ENCODE measurements at regions not wholly inside any gene's neighbourhood (a gene's known extent, or its start where the extent isn't known, plus 50 kb on each side); places are given as distances from the start of the nearest gene placed in this dataset.

- Histone ChIP-seq H3K36me3 (ENCODE audit: control insufficient read depth, insufficient read depth, low read length) (no peaks in the 10 kb centered on the region), H3K4me3 (ENCODE audit: low read depth, low read length) (no peak overlapping the region), H3K27me3 (replicated peaks; ENCODE audit: control insufficient read depth, insufficient read depth, low read length) (no peaks in the 10 kb centered on the region), H3K9me3 (no peaks in the 10 kb centered on the region), H3K4me1 (no peaks in the 10 kb centered on the region)
- H3K27ac Mint-ChIP-seq (ENCODE audit: unreplicated experiment), result no peak overlapping the region
- no peaks in the 10 kb centered on the region for H3K36me3 Mint-ChIP-seq (ENCODE audit: insufficient read depth, unreplicated experiment)
- intact Hi-C loops (cut with micrococcal nuclease; ENCODE audit: unreplicated experiment), result no loop called here
- no peaks in the 10 kb centered on the region for H3K9me3 Mint-ChIP-seq (ENCODE audit: unreplicated experiment)
- H3K27me3 Mint-ChIP-seq (ENCODE audit: insufficient read depth, unreplicated experiment), result no peaks in the 10 kb centered on the region
- BruUV-seq (replicated peaks), result no TSS peak
- no peaks in the 10 kb centered on the region for H3K4me1 Mint-ChIP-seq (ENCODE audit: low read depth, unreplicated experiment)
- no peak for TF ChIP-seq CTCF (IDR thresholded peaks at IDR 0.05; ENCODE audit: insufficient read depth in 1 of 2, low read depth in 1 of 2, low read length in 1 of 2, severe bottlenecking in 1 of 2, unreplicated experiment in 1 of 2)
- no peak for DNase-seq
- ChIA-PET CTCF (no interaction called here), POLR2A (no interaction called here)
- no peak overlapping the region for H3K4me3 Mint-ChIP-seq (ENCODE audit: unreplicated experiment)
Measured at GRCh38 chr7:52911326-52911725, 124.1 kb upstream of the POM121L12 start.

- Mint-ChIP-seq H3K36me3 (ENCODE audit: insufficient read depth, unreplicated experiment) (no peaks in the 10 kb centered on the region), H3K9me3 (ENCODE audit: unreplicated experiment) (no peaks in the 10 kb centered on the region), H3K27me3 (ENCODE audit: insufficient read depth, unreplicated experiment) (no peaks in the 10 kb centered on the region), H3K27ac (ENCODE audit: unreplicated experiment) (no peak overlapping the region), H3K4me3 (ENCODE audit: unreplicated experiment) (no peak overlapping the region), H3K4me1 (ENCODE audit: low read depth, unreplicated experiment) (no peaks in the 10 kb centered on the region)
- Histone ChIP-seq H3K4me1 (no peaks in the 10 kb centered on the region), H3K27me3 (replicated peaks; ENCODE audit: control insufficient read depth, insufficient read depth, low read length) (no peaks in the 10 kb centered on the region), H3K9me3 (no peaks in the 10 kb centered on the region), H3K36me3 (ENCODE audit: control insufficient read depth, insufficient read depth, low read length) (no peaks in the 10 kb centered on the region), H3K4me3 (ENCODE audit: low read depth, low read length) (no peak overlapping the region)
- ChIA-PET CTCF (no interaction called here), POLR2A (no interaction called here)
- TF ChIP-seq CTCF (IDR thresholded peaks at IDR 0.05; ENCODE audit: insufficient read depth in 1 of 2, low read depth in 1 of 2, low read length in 1 of 2, severe bottlenecking in 1 of 2, unreplicated experiment in 1 of 2), result no peak
- intact Hi-C loops (cut with micrococcal nuclease; ENCODE audit: unreplicated experiment), result no loop called here
- no TSS peak for BruUV-seq (replicated peaks)
- DNase-seq, result no peak
Measured at GRCh38 chr7:52909935-52910334, 125.5 kb upstream of the POM121L12 start.

GRCh38 chr7:52909131-52909530 lies 126.3 kb upstream of the POM121L12 start:
- no peaks in the 10 kb centered on the region for H3K36me3 Mint-ChIP-seq (ENCODE audit: insufficient read depth, unreplicated experiment)
- no peaks in the 10 kb centered on the region for H3K9me3 ChIP-seq
- DNase-seq, result no peak
- no peaks in the 10 kb centered on the region for H3K9me3 Mint-ChIP-seq (ENCODE audit: unreplicated experiment)
- POLR2A ChIA-PET, result no interaction called here
- CTCF ChIA-PET, result no interaction called here
- H3K27me3 ChIP-seq (replicated peaks; ENCODE audit: control insufficient read depth, insufficient read depth, low read length), result no peaks in the 10 kb centered on the region
- intact Hi-C loops (cut with micrococcal nuclease; ENCODE audit: unreplicated experiment), result no loop called here
- no peaks in the 10 kb centered on the region for H3K4me1 Mint-ChIP-seq (ENCODE audit: low read depth, unreplicated experiment)
- H3K36me3 ChIP-seq (ENCODE audit: control insufficient read depth, insufficient read depth, low read length), result no peaks in the 10 kb centered on the region
- H3K27me3 Mint-ChIP-seq (ENCODE audit: insufficient read depth, unreplicated experiment), result no peaks in the 10 kb centered on the region
- BruUV-seq (replicated peaks), result no TSS peak
- H3K4me3 ChIP-seq (ENCODE audit: low read depth, low read length), result no peak overlapping the region
- H3K4me3 Mint-ChIP-seq (ENCODE audit: unreplicated experiment), result no peak overlapping the region
- no peak for TF ChIP-seq CTCF (IDR thresholded peaks at IDR 0.05; ENCODE audit: insufficient read depth in 1 of 2, low read depth in 1 of 2, low read length in 1 of 2, severe bottlenecking in 1 of 2, unreplicated experiment in 1 of 2)
- H3K27ac Mint-ChIP-seq (ENCODE audit: unreplicated experiment), result no peak overlapping the region
- H3K4me1 ChIP-seq, result no peaks in the 10 kb centered on the region

Data from Caco-2 (cell line).